Adipocyte (in vitro differentiated cells): ENCODE measurements at regions not wholly inside any gene's neighbourhood (a gene's known extent, or its start where the extent isn't known, plus 50 kb on each side); places are given as distances from the start of the nearest gene placed in this dataset.

Experiments used
- DNase-seq: peaks from one replicate; pipeline ENCODE4 v3.0.0-alpha.2; 2015; ENCODE audit warnings: low read depth
- H3K27me3 ChIP-seq: replicated peaks from 2 replicates; pipeline ENCODE4 v1.7.0; 2013; ENCODE audit warnings: mild to moderate bottlenecking, low read length, moderate library complexity; ENCODE audit not compliant: control insufficient read depth, insufficient read depth
- H3K36me3 ChIP-seq: 2 replicates; pipeline ENCODE4 v1.7.0; 2013; ENCODE audit warnings: low read length, mild to moderate bottlenecking, moderate library complexity; ENCODE audit not compliant: control insufficient read depth, insufficient read depth, severe bottlenecking
- H3K4me1 ChIP-seq: 2 replicates; pipeline ENCODE4 v1.7.0; 2013; ENCODE audit warnings: mild to moderate bottlenecking, low read length, moderate library complexity; ENCODE audit not compliant: control insufficient read depth, insufficient read depth
- H3K4me3 ChIP-seq: 2 replicates; pipeline ENCODE4 v1.7.0; 2013; ENCODE audit warnings: mild to moderate bottlenecking, low read length, moderate library complexity
- H3K9ac ChIP-seq: 2 replicates; pipeline ENCODE4 v1.7.0; 2013; ENCODE audit warnings: mild to moderate bottlenecking, low read length, moderate library complexity
- H3K9me3 ChIP-seq: 2 replicates; pipeline ENCODE4 v1.7.0; 2013; ENCODE audit warnings: mild to moderate bottlenecking, low read length, moderate library complexity; ENCODE audit not compliant: control insufficient read depth

DNA sequence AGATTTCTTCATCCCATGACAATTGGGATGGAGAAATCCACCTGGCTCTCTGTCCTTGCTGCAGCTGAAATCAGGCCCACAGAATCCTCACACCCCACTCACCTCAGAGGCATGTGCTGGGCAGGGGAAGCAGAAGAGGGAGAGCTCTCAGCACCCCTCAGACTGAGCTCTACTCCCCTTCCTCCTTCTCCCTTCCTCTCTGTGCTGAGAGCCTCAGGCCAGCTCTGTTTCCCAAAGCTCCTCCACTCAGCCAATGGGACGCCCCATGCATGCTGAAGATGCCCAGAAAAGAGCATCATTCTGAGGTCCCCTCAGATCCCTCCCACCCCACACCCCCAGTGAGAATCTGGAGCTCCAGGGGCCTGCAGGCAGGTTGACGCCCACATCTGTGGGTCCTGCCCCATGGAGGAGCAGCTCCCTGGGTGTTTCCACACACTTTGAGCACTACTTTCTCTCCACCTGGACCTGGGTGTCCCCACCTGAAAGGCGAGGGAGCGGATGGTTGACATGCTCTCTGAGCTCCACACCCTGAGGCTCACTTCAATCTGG lies 637.7 kb upstream of the ID2 start:
- H3K27me3 ChIP-seq: no peaks in the 10 kb centered on the region
- H3K36me3 ChIP-seq: no peaks in the 10 kb centered on the region
- DNase-seq: no peak
- peaks cover 12% of the 10 kb centered on the region for H3K9me3 ChIP-seq
- H3K4me1 ChIP-seq: peaks cover 4% of the 10 kb centered on the region
- no peak overlapping the region for H3K9ac ChIP-seq
- no peak overlapping the region for H3K4me3 ChIP-seq

DNA sequence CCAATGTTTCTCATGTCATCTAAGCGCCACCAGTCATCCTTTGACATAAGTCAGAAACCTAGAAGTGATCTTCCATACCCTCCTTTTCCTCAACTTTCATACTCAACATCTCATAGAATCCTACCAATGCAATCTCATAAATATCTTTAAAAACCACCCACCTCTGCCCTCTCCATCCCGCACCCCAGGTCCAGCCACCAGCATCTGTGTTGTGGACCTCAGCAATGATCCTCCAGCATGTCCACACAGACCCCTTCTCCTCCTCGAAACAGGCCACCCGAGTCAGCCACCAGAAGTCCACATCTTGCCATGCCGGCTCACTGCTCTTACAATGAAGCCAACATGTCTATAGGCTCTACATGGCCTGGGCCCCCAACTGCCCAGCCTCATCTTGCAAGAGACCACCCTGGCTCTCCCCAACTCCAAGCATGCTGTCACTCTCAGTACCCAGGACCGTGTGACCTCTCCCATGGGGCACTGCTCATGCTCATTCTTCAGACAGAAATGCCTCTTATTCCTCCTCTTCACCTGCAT lies 636.7 kb upstream of the ID2 start:
- H3K4me3 ChIP-seq: no peak overlapping the region
- no peaks in the 10 kb centered on the region for H3K27me3 ChIP-seq
- peaks cover 12% of the 10 kb centered on the region for H3K9me3 ChIP-seq
- no peak overlapping the region for H3K9ac ChIP-seq
- H3K4me1 ChIP-seq: peaks cover 13% of the 10 kb centered on the region
- no peaks in the 10 kb centered on the region for H3K36me3 ChIP-seq
- no peak for DNase-seq

DNA sequence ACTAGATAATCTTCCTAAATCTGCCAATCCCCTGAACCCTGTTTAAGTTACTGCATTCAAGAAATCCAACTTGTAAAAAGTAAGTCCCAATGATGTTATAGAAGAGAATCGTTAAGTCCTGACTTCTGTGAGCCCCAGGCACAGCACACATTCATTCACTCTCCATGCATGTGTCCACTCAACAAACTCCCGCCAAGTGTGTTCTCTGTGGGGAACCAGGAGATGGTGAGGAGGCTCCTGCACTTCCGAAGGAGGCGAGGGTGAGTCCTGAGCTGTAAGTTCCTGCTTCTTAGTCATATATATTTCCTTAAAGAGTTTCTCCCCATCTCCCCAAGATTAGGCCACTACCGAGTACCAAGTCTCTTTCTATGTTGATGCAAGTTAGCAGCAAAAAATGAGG lies 635.0 kb upstream of the ID2 start:
- Histone ChIP-seq H3K36me3 (no peaks in the 10 kb centered on the region), H3K27me3 (no peaks in the 10 kb centered on the region), H3K4me1 (peaks cover 13% of the 10 kb centered on the region), H3K9ac (no peak overlapping the region), H3K9me3 (peaks cover 9% of the 10 kb centered on the region), H3K4me3 (no peak overlapping the region)
- DNase-seq: no peak

DNA sequence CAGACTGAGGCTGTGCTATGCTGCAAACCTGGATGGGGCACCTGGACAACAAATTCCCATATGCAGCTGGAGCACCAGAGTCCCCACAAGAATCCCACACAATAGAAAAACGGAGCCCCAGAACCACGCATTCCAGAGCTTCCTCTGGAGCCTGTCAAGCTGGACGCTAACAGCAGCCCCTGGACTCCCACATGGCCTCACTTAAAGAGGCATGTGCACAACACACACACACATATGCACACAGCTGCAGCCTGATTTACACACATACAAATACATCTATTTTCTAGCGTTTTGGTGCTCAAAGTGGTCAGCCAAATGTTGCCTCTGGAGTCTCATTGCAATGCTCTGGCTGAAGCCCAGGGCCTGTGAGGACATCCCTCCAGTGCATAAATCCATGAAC lies 632.7 kb upstream of the ID2 start:
- Histone ChIP-seq H3K27me3 (no peaks in the 10 kb centered on the region), H3K4me1 (peaks cover 27% of the 10 kb centered on the region), H3K9me3 (no peaks in the 10 kb centered on the region), H3K4me3 (no peak overlapping the region), H3K36me3 (no peaks in the 10 kb centered on the region), H3K9ac (no peak overlapping the region)
- peak; percentile 24 for DNase-seq

DNA sequence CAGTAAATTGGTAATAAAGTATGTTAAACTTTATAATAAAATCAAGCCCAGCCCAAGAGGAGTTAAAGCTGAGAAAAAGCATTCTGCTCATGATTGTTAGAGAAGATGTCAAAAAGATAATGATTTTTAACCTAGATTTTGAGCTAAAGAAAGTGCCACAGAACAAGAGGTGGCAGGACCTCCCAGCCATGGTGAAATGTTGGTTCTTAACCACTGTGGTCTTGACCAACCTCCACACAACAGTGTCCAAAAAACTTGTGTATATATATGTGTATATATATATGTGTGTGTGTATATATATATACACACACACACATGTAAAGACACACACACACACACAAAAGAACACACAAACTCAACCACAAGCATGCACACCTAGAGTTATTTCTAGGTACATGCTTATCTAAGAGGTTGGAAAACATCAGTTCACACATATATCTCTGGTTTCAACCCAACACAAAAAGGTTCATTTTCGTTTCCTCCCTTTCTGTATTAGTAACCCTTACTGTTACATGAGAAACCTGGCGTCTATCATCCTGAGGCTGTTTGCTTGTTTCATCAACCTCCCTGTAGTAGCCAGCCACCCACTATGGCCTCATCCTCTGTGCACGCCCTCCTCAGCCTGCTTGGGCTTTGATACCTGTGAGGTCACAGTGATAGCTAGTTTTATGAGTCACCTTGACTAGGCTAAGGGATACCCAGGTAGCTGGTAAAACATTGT lies 631.8 kb upstream of the ID2 start:
- no peak for DNase-seq
- Histone ChIP-seq H3K27me3 (no peaks in the 10 kb centered on the region), H3K9ac (no peak overlapping the region), H3K4me3 (no peak overlapping the region), H3K36me3 (no peaks in the 10 kb centered on the region), H3K9me3 (no peaks in the 10 kb centered on the region), H3K4me1 (peaks cover 32% of the 10 kb centered on the region)

DNA sequence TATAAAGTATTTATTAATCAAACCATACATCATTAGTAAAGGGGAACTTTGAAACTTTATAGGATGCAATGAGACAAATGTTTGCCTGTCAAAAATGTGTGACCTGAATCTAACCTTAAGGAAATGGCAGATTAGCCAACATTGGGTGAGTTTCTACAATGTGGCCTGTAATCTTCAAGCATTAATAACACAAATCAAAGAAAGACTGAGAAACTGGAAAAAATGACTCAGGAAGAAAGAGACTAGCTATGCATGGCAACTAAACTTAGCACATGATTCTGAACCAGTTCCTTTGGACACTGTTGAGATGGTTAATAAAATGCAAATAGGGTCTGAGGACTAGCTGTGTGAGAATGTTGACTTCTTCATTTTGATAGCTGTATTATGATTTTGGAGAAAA lies 628.6 kb upstream of the ID2 start:
- no peak overlapping the region for H3K9ac ChIP-seq
- no peak overlapping the region for H3K4me3 ChIP-seq
- DNase-seq: no peak
- no peaks in the 10 kb centered on the region for H3K27me3 ChIP-seq
- H3K4me1 ChIP-seq: peaks cover 32% of the 10 kb centered on the region
- no peaks in the 10 kb centered on the region for H3K36me3 ChIP-seq
- peaks cover 6% of the 10 kb centered on the region for H3K9me3 ChIP-seq

DNA sequence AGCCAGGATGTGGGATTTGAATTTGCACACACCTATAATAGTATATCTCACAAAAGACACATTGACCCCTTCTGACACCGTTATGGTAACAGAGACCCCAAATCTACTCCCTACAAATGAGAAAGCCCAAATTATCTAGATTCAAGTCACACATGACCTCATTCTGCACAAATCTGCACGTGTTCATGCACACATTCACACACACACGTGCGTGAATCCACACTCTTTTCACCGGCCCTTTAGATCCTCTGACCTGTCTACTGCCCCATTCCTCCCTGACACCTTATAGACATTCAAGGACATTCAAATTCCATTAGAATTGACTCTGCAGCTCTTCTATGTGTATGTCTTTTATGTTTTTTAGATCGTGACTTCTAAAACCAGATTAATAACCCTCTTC lies 627.8 kb upstream of the ID2 start:
- Histone ChIP-seq H3K36me3 (no peaks in the 10 kb centered on the region), H3K27me3 (no peaks in the 10 kb centered on the region), H3K9ac (no peak overlapping the region), H3K4me3 (no peak overlapping the region), H3K4me1 (peaks cover 35% of the 10 kb centered on the region), H3K9me3 (peaks cover 6% of the 10 kb centered on the region)
- DNase-seq: no peak

DNA sequence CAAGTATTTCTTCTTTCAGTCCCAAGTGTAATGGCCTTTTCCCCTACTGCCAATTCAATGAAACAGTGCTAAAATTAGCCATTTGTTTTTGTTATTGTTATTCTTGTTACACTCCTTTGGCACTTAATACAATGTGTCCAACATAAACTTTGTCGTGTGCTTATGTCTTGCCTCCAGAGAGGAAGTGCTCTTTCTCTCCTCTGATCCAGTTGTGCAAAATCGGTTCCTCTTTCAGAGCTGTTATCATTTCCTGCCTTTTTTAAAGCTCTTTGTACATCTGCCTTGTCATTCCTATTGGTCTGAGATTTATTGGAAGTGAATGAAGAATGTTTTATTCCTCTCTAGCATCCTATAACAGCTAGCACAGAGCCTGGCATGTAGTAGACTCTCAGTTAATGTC lies 623.2 kb upstream of the ID2 start:
- Histone ChIP-seq H3K4me1 (peaks cover 16% of the 10 kb centered on the region), H3K4me3 (no peak overlapping the region), H3K27me3 (no peaks in the 10 kb centered on the region), H3K36me3 (no peaks in the 10 kb centered on the region), H3K9me3 (peaks cover 6% of the 10 kb centered on the region), H3K9ac (no peak overlapping the region)
- no peak for DNase-seq

DNA sequence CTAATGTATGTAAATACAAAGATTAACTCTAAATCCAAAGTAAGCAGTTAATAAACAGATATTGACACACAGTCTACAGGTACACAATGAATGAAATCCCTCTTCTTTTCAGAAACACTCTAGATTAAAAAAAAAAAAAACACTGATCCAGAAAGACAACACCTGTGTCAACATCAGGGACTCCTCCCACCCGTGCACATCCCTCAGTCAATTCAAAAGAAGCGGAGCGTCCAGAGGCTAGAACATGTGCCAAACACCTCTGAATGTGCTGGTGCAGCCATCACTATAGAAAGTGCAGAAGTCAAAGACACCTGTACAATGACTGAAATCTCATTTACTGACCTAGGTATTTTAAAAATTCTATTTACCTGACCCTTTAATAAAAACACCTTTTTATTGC lies 622.6 kb upstream of the ID2 start:
- H3K9me3 ChIP-seq: peaks cover 6% of the 10 kb centered on the region
- H3K4me1 ChIP-seq: peaks cover 10% of the 10 kb centered on the region
- H3K27me3 ChIP-seq: no peaks in the 10 kb centered on the region
- no peak overlapping the region for H3K4me3 ChIP-seq
- no peak overlapping the region for H3K9ac ChIP-seq
- DNase-seq: no peak
- no peaks in the 10 kb centered on the region for H3K36me3 ChIP-seq

DNA sequence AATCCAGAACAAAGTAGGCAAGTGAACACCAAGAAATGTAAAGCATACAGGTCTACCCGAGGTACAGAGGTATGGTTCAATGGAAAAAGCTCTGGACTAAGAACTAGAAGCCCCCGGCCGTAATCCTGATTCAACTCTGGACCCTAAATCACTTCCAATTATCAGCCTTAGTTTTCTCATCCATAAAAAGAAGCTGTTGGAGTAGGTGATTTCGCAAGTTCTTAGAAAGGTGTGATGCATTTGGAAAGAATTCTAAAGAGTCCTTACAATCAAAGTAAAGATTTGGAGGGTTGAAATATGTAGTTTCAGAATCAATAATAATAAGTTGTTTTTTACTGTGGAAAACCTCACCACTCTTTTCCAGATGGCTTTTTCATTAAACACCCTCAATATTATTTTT lies 622.1 kb upstream of the ID2 start:
- no peak for DNase-seq
- H3K9me3 ChIP-seq: peaks cover 6% of the 10 kb centered on the region
- H3K4me1 ChIP-seq: peaks cover 6% of the 10 kb centered on the region

DNA sequence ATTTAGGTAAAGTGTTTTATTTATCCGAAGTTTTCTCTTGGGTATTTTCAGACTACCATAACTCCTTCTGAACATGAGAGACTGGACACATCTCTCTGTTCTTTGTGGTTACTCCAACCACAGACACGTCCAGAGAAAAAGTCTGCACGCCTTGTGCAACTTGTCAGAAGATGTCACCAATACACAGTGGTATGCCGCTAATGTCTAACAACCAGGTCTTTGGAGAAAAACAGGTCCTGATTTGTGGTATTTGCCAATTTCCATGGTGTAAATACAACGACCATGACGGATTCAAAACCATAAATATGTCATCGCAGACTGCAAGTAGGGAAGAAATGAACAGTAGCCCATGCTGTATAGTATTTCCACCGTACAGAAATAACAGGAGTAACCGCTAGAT lies 620.6 kb upstream of the ID2 start:
- Histone ChIP-seq H3K9ac (no peak overlapping the region), H3K4me3 (no peak overlapping the region), H3K4me1 (peaks cover 6% of the 10 kb centered on the region), H3K36me3 (no peaks in the 10 kb centered on the region), H3K9me3 (peaks cover 6% of the 10 kb centered on the region), H3K27me3 (no peaks in the 10 kb centered on the region)
- DNase-seq: no peak

More for the DNA sequence above, 622.1 kb upstream of the ID2 start:
- no peaks in the 10 kb centered on the region for H3K27me3 ChIP-seq
- no peak overlapping the region for H3K4me3 ChIP-seq
- no peaks in the 10 kb centered on the region for H3K36me3 ChIP-seq
- H3K9ac ChIP-seq: no peak overlapping the region

DNA sequence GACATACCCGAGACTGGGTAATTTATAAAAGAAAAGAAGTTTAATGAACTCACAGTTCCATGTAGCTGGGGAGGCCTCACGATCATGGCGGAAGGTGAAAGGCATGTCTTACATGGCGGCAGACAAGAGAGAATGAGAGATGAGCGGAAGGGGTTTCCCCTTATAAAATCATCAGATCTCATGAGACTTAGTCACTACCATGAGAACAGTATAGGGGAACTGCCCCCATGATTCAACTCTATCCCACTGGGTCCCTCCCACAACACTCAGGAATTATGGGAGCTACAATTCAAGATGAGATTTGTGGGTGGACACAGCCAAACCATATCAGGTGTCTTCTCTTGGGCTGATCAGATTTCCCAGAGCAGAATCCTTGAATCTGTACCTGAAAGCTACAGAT lies 617.3 kb upstream of the ID2 start:
- no peaks in the 10 kb centered on the region for H3K36me3 ChIP-seq
- H3K4me1 ChIP-seq: no peaks in the 10 kb centered on the region
- no peak overlapping the region for H3K9ac ChIP-seq
- no peaks in the 10 kb centered on the region for H3K27me3 ChIP-seq
- DNase-seq: no peak
- H3K9me3 ChIP-seq: no peaks in the 10 kb centered on the region
- H3K4me3 ChIP-seq: no peak overlapping the region
